Gastrocnemius medialis (tissue), 4 donors: ENCODE measurements at regions not wholly inside any gene's neighbourhood (a gene's known extent, or its start where the extent isn't known, plus 50 kb on each side); places are given as distances from the start of the nearest gene placed in this dataset.

Source experiments
- ATAC-seq, 2 donors: fragments of 150-250 bp; one replicate each; pipeline ENCODE4 v1.9.1; 2016
- DNase-seq, 2 donors: peaks; one replicate each; pipeline ENCODE4 v3.0.0-alpha.2; 2019
- H3K27ac ChIP-seq, 4 donors: fragments of 200-600 bp; sonication (generic); 1 replicate in 1 of 4; 2 replicates in 3 of 4; pipeline ENCODE4 v1.5.1; 2016 to 2018; ENCODE audit warnings: mild to moderate bottlenecking in 2 of 4, moderate library complexity in 1 of 4
- H3K27me3 ChIP-seq, 3 donors: fragments of 200-600 bp; sonication (generic) in 2 of 3; 1 replicate in 1 of 3; 2 replicates in 2 of 3; pipeline versions ENCODE4 v1.5.1 to v1.6.0; 2016 to 2019; ENCODE audit warnings: mild to moderate bottlenecking in 1 of 3, moderate library complexity in 1 of 3
- H3K36me3 ChIP-seq, 2 donors: fragments of 200-600 bp; sonication (generic) in 1 of 2; one replicate each; pipeline ENCODE4 v1.5.1; 2017 to 2018
- H3K4me1 ChIP-seq, 2 donors: fragments of 200-600 bp; sonication (generic) in 1 of 2; one replicate each; pipeline ENCODE4 v1.5.1; 2016 to 2017; ENCODE audit warnings: mild to moderate bottlenecking in 2 of 2
- H3K4me3 ChIP-seq, 4 donors: fragments of 200-600 bp; sonication (generic) in 3 of 4; 1 replicate in 1 of 4; 2 replicates in 3 of 4; pipeline ENCODE4 v1.5.1; 2016 to 2019; ENCODE audit warnings: mild to moderate bottlenecking in 2 of 4
- H3K9me3 ChIP-seq, 3 donors: fragments of 200-600 bp; sonication (generic) in 2 of 3; 1 replicate in 1 of 3; 2 replicates in 2 of 3; pipeline ENCODE4 v1.5.1; 2016 to 2019
- CTCF ChIP-seq, 5 experiments: fragments of 450-650 bp in 3 of 5; fragments of 200-600 bp in 2 of 5; sonication (generic) in 2 of 5; IDR thresholded peaks in 4 of 5; conservative IDR thresholded peaks in 1 of 5; 1 replicate in 4 of 5; 2 replicates in 1 of 5; pipeline ENCODE4 v1.5.1; 2016 to 2019; ENCODE audit warnings: antibody characterized with exemption in 5 of 5, mild to moderate bottlenecking in 3 of 5, moderate library complexity in 3 of 5
- POLR2A ChIP-seq, 2 donors: fragments of 450-650 bp; IDR thresholded peaks; one replicate each; pipeline ENCODE4 v1.6.1; 2017; ENCODE audit warnings: antibody characterized with exemption in 2 of 2, mild to moderate bottlenecking in 2 of 2, moderate library complexity in 2 of 2
- in situ Hi-C, 4 donors: fragments of 200-750 bp; cut with MboI; loops; one replicate each; pipeline versions ENCODE4 v1.15.0 to v1.8.0; 2017; ENCODE audit warnings: low sequenced_read_pairs in 4 of 4
- intact Hi-C: fragments of 100-400 bp; cut with DNase I; formaldehyde crosslinking; loops from one replicate; pipeline ENCODE4 v1.15.1; 2023; ENCODE audit warnings: low total_unique reads

- Histone ChIP-seq H3K36me3 (no peaks in the 10 kb centered on the region), H3K27me3 (no peaks in the 10 kb centered on the region), H3K27ac (no peak overlapping the region), H3K4me1 (no peaks in the 10 kb centered on the region), H3K4me3 (no peak overlapping the region), H3K9me3 (no peaks in the 10 kb centered on the region)
- TF ChIP-seq CTCF (IDR thresholded peaks at IDR 0.05 in 4 of 5, conservative IDR thresholded peaks at IDR 0.05 in 1 of 5): no peak
- no peak for TF ChIP-seq POLR2A (IDR thresholded peaks at IDR 0.05)
- in situ Hi-C loops (no loop called here), intact Hi-C loops (no loop called here)
- no peak for ATAC-seq
- no peak for DNase-seq
These were observed 823.0 kb upstream of the SOX11 start for GRCh38 chr2:4869154-4869553.

GRCh38 chr2:4873364-4873763 is 818.8 kb upstream of the SOX11 start:
- intact Hi-C loops (no loop called here), in situ Hi-C loops (no loop called here)
- Histone ChIP-seq H3K27me3 (no peaks in the 10 kb centered on the region), H3K27ac (no peak overlapping the region), H3K36me3 (no peaks in the 10 kb centered on the region), H3K4me1 (no peaks in the 10 kb centered on the region), H3K4me3 (no peak overlapping the region), H3K9me3 (no peaks in the 10 kb centered on the region)
- DNase-seq: no peak
- TF ChIP-seq CTCF (IDR thresholded peaks at IDR 0.05 in 4 of 5, conservative IDR thresholded peaks at IDR 0.05 in 1 of 5): no peak
- no peak for TF ChIP-seq POLR2A (IDR thresholded peaks at IDR 0.05)
- ATAC-seq: no peak

- no peaks in the 10 kb centered on the region for H3K9me3 ChIP-seq
- TF ChIP-seq CTCF (IDR thresholded peaks at IDR 0.05 in 4 of 5, conservative IDR thresholded peaks at IDR 0.05 in 1 of 5) (no peak), POLR2A (IDR thresholded peaks at IDR 0.05) (no peak)
- no peak for DNase-seq
- no peak for ATAC-seq
- H3K27me3 ChIP-seq: no peaks in the 10 kb centered on the region
- intact Hi-C loops (no loop called here), in situ Hi-C loops (no loop called here)
- H3K36me3 ChIP-seq: no peaks in the 10 kb centered on the region
- H3K4me1 ChIP-seq: no peaks in the 10 kb centered on the region
- H3K4me3 ChIP-seq: no peak overlapping the region
- H3K27ac ChIP-seq: no peak overlapping the region
These were observed 818.1 kb upstream of the SOX11 start for GRCh38 chr2:4873876-4874593.

- Histone ChIP-seq H3K36me3 (no peaks in the 10 kb centered on the region), H3K4me3 (no peak overlapping the region), H3K27me3 (no peaks in the 10 kb centered on the region), H3K4me1 (no peaks in the 10 kb centered on the region), H3K27ac (no peak overlapping the region), H3K9me3 (no peaks in the 10 kb centered on the region)
- intact Hi-C loops (no loop called here), in situ Hi-C loops (no loop called here)
- ATAC-seq: no peak
- TF ChIP-seq CTCF (IDR thresholded peaks at IDR 0.05 in 4 of 5, conservative IDR thresholded peaks at IDR 0.05 in 1 of 5) (no peak), POLR2A (IDR thresholded peaks at IDR 0.05) (no peak)
- no peak for DNase-seq
These were observed 809.8 kb upstream of the SOX11 start for GRCh38 chr2:4882421-4882820.

GRCh38 chr2:4882941-4883340 is 809.2 kb upstream of the SOX11 start:
- Histone ChIP-seq H3K4me3 (no peak overlapping the region), H3K9me3 (no peaks in the 10 kb centered on the region), H3K36me3 (no peaks in the 10 kb centered on the region), H3K27ac (no peak overlapping the region), H3K27me3 (no peaks in the 10 kb centered on the region), H3K4me1 (no peaks in the 10 kb centered on the region)
- TF ChIP-seq POLR2A (IDR thresholded peaks at IDR 0.05): no peak
- TF ChIP-seq CTCF (IDR thresholded peaks at IDR 0.05 in 4 of 5, conservative IDR thresholded peaks at IDR 0.05 in 1 of 5): no peak
- in situ Hi-C loops (no loop called here), intact Hi-C loops (no loop called here)
- DNase-seq (no peak), ATAC-seq (no peak)
